ENCODE measurements at regions not wholly inside any gene's neighbourhood (a gene's known extent, or its start where the extent isn't known, plus 50 kb on each side); places are given as distances from the start of the nearest gene placed in this dataset.

GRCh38 chr1:218643281-218643680 lies 298.1 kb downstream of the TGFB2 start:
- no peak for DNase-seq

DNA sequence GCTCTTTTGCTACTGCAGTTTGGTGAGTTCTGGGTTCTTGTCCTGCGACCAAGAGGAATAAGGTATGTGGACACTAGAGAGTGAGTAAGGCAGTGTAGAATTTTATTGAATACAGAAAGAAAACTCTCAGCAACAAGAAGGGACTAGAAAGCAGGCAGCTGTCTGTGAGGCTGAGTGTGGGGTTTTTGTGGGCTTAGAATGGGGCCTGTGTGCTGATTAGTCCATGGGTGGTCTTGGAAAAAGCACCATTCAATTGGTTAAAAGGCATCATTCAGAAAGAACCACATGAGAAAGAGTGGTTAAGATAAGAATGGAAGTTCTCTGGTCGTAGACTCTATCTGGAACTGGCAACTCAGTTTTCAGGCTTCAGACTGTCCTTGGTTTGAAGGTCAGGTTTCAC lies 298.8 kb downstream of the TGFB2 start:
- no peak for DNase-seq

- no peak for DNase-seq
Measured at GRCh38 chr1:218646288-218646687, 301.2 kb downstream of the TGFB2 start.

- DNase-seq, result no peak
Measured at GRCh38 chr1:218656301-218657037, 311.3 kb downstream of the TGFB2 start.

- no peak for DNase-seq
Measured at GRCh38 chr1:218658269-218658668, 313.1 kb downstream of the TGFB2 start.

- DNase-seq, result no peak
Measured at GRCh38 chr1:218658899-218659298, 313.8 kb downstream of the TGFB2 start.

DNA sequence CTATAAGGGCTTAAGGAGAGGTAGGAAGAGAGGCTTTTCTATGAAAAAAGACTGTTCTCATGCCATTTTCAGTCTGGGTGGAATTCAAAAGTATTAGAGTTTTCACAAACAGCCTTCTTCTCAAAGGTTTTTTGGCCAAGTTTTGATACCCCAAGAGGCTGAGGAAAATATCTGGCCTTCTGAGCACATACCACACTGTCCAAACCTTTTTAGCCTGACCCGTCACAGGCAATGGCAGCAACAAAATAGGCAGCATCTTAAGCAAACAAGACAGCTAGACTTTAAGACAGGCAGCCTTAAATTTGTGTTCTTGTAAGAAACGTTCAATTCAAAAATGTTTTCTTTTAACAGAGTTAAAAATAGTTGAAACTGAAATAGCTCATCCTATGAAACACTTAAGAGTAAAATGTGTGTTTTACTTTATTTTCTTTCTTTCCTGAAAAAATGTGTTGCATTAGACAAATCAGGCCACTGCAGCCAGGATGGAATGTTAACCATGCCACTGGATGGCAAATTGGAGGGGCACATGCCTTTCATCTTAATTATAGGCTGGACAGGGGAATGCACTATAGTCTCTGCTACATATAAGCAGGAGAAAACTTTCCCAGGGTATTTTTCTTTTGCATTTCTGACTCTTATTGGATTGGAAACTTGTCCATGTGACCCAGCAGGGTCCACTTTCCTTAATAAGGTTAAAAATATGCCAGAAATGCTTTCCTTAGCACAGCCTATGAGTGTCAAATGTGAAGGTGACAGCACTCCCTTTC lies 315.0 kb downstream of the TGFB2 start:
- DNase-seq, result no peak

DNA sequence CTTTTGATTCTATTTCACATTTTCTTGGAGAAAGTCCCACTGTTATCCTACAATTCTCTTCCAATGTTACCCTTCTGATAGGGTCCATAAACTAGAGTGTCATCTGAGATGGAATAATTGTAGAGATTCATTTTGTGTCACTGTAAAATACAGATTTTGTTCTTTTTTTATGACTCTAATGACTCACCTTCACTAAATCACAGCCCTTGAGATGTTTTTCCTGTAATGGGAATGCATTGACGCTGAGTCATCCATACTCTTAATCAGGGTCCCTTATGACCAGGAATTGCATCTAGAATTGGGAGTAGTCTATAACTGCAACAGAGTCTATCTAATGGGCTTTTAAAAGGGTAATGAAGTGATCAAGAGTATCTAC lies 315.5 kb downstream of the TGFB2 start:
- DNase-seq, result no peak

GRCh38 chr1:218661411-218661810 lies 316.3 kb downstream of the TGFB2 start:
- no peak for DNase-seq

GRCh38 chr1:218664385-218665170 lies 319.4 kb downstream of the TGFB2 start:
- no peak for DNase-seq

DNA sequence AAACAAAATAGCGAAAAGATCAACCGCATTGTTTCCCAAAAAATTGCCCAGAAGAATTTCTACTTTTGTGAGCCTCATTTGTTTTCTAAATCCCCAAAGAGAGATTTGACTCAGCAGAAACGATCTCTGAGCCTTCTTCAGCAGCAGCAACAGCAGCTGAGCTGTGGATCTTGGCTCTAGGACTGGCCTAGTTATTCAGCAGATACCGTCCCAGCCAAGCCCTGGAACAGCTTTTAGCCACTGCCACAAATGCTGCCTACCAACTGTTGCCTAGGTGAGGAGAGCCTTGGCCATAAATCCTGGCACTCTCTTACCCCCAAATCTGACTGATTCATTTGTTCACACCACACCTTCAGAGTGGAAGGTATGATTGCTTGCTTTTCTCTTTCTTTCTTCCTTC lies 320.1 kb downstream of the TGFB2 start:
- DNase-seq, result peak; percentile 85

- no peak for DNase-seq
Measured at GRCh38 chr1:218666263-218666662, 321.1 kb downstream of the TGFB2 start.

DNA sequence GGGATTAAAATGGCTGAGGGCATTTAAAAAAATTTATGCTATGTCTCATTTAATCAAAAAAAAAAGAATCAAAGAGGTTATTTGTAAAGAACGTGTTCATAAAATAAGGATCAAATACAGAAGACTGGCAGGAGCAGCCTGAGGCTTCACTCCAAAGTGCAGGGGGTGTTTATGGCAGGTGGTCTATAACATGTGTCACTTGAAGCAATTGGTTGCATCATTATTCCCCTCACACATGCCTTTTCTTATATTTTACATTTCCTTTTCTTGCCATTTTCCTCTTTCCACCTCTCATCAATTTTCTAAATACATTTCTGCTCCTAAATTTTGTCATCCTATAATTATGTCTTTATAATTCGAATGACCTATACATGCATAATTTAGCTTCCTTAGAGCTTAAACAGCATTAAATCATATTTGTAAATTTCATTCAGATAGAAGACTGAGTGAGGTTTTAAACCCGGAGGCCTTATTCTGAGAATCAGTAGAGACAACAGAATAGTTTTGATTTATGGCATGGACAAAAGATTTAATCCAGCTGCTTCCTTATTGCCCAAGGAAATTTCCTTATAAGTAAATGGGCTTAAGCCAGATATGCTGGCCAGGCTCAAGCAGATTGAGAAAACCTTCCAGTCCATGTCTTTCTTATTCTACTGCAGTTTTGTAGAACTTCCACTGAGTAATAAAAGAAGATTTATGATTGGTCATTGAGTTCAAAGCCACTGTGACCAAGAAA lies 322.8 kb downstream of the TGFB2 start:
- DNase-seq, result no peak

- no peak for DNase-seq
Measured at GRCh38 chr1:218669431-218669830, 324.3 kb downstream of the TGFB2 start.

GRCh38 chr1:218670875-218671274 lies 325.7 kb downstream of the TGFB2 start:
- DNase-seq, result no peak

GRCh38 chr1:218671573-218671972 lies 326.4 kb downstream of the TGFB2 start:
- DNase-seq, result peak; percentile 45

GRCh38 chr1:218673170-218673569 lies 328.0 kb downstream of the TGFB2 start:
- DNase-seq, result no peak

- DNase-seq, result no peak
Measured at GRCh38 chr1:218674280-218674773, 329.2 kb downstream of the TGFB2 start.

GRCh38 chr1:218677026-218677425 lies 331.9 kb downstream of the TGFB2 start:
- peak; percentile 43 for DNase-seq

GRCh38 chr1:218679391-218679790 lies 334.3 kb downstream of the TGFB2 start:
- DNase-seq, result no peak

- no peak for DNase-seq
Measured at GRCh38 chr1:218679988-218680748, 335.0 kb downstream of the TGFB2 start.

DNA sequence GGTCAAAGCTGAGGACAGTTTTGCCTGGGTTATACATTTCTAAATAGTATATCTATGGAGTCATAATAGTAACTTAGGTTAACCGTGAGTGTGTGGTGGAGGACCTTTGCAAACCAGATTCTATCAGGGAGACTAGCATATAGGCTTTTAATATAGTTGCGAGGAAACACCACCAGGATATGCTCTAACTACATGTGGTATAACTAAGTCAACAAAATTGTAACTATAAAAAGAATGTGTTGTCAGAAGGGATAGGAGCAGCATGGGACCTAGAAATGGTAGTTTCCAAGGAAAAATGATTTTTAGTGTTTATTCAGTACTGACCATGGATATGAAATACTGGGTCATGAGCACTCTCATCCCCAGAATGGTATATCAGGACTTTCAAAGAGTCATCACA lies 338.1 kb downstream of the TGFB2 start:
- no peak for DNase-seq
